GM11168 (cell line): ENCODE measurements at regions not wholly inside any gene's neighbourhood (a gene's known extent, or its start where the extent isn't known, plus 50 kb on each side); places are given as distances from the start of the nearest gene placed in this dataset.

Experiments used
- in situ Hi-C: fragments of 300-500 bp; cut with MboI; formaldehyde crosslinking; loops from one replicate; pipeline ENCODE4 v1.12.0; 2022; ENCODE audit warnings: low sequenced_read_pairs; ENCODE audit not compliant: unreplicated experiment

DNA sequence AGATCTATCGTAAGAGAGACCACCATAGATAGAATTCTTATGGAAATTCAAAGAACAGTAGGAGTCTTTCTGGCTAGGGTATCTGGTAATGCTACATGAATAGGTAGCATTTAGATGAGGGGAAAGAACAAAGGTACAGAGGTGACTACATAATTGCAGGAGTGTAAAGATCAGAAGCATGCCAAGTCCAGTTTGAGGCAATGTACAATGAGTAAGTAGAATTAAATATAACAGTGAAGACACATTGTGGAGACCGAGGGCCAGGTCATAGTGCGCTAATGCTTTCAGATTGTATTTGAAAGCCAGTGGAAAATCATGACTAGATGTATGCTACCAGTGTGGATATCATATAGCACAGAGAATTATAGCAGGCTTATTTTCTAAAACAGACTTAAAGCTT lies 1611.6 kb upstream of the LRRTM3 start:
- in situ Hi-C loops = no loop called here

DNA sequence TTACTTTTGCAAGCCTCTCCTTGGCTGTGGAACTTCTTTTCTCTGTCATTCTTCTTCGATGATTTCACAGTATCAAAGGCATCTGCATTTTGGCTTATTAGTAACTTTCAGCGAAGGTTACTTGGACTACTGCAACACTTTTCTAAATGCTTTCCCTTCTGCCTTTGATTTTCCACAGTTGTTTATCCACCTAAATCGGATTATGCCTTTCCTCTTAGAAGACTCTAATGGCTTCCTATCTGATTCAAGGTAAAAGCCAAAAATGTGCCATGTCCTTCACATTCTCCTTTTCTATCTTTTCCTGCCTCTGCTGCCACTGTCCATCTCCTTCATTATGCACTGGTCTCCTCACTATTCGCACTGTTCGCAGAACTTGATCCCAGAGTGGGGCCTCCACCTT lies 1606.3 kb upstream of the LRRTM3 start:
- in situ Hi-C loops = no loop called here

- in situ Hi-C loops = no loop called here
Measured at GRCh38 chr10:65320236-65321026, 1605.4 kb upstream of the LRRTM3 start.

DNA sequence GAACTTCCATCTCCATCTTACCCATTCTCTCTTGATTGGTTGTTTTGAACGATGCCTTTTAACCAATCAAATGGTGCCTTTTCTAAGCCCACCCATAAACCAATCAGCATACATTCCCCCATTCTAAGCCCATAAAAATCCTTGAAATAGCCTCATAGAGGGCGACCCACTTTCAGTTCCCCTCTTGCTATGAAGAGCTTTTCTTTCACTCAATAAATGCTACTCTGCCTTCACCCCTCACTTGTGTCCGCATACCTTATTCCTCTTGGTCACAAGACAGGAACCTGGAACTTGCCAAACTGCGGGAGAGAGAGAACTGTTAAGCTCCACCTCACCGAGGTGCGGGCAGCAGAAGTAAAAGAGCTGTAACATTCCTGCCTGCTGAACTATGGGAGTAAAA lies 1602.0 kb upstream of the LRRTM3 start:
- in situ Hi-C loops = no loop called here

GRCh38 chr10:65325913-65326312 lies 1599.9 kb upstream of the LRRTM3 start:
- in situ Hi-C loops = no loop called here

GRCh38 chr10:65328486-65328885 lies 1597.3 kb upstream of the LRRTM3 start:
- in situ Hi-C loops = no loop called here

- in situ Hi-C loops = no loop called here
Measured at GRCh38 chr10:65335311-65335710, 1590.5 kb upstream of the LRRTM3 start.

DNA sequence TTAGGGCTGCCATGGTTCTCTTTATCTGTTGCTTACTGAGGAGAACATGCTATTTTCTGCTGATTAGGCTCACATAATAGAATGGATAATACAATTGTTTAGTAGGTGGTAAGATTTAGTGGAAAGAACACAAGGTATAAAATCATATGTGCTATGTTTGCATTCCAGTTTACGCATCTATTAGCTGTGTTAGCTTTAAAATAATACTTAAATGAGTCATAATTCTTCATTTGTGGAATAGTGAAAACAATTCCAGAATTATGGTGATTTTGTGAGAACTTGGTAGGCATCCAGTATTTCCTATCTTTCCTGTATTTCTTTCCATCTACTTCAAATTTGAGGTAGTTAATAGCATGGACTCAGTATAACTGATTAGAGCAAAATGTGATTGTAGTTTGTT lies 1585.5 kb upstream of the LRRTM3 start:
- in situ Hi-C loops = no loop called here

DNA sequence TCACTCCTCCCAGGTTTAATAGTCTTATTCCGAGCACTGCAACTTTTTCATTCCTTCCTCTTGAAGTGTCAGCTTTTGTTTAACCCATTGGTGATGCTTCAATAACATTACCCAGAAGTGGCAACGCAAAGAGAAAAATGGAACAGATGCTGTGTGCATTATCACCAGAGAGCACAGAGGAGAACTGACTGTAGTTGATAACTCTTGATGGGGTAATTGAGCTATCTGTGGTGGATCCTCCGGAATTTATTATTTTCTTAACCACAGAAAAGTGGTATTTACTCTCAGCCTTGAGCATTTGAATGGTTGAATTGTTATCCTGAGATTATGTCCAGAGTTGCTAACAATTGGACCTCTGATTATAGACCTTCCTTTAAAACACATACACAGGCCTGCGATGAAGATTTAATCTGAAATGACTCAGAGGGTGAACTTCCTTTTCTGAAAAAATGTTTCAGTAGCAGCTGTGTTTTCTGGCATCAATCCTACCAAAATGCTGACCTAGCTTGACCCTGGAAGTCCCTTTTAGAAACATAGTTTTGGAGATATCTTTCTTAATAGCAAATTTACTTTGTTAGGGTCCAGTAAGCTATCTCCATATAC lies 1584.4 kb upstream of the LRRTM3 start:
- in situ Hi-C loops = no loop called here

DNA sequence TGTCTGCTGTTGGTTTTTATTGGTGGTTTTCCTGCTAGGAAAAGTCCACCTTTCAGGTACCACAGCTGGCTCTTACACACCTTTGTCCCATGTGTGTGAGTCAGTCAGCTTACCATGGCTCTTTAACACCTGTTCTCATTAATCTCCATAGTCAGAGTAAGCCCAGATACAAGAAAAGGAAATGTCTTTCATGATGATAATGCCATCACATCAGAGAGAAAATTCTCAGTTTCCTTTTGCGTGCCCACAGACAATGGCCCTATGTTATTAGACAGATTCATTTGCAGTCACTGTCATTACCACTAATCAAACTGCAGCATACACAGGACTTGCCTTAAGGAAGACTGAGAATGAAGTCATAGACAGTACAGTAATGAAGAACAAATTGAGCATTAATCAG lies 1583.6 kb upstream of the LRRTM3 start:
- in situ Hi-C loops = no loop called here

DNA sequence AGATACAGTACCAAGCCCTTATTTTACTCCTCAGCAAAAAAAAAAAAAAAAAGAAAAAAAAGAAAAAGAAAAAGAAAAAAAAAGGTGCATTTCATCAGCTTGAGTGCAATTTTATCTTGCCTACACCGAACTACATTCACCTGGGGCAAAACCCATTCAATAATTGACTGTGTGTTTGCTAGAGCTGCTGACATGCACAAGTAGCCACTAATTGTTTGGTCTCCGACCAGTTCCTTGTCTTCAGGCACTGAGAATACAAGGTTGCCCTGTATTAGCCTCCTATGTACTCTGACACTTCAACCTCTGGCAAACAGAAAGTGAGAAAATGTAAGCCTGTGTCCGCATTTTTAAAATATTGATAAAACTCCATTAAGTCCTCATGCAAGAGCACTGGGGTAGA lies 1579.4 kb upstream of the LRRTM3 start:
- in situ Hi-C loops = no loop called here

- in situ Hi-C loops = no loop called here
Measured at GRCh38 chr10:65348637-65349036, 1577.2 kb upstream of the LRRTM3 start.

GRCh38 chr10:65350611-65351010 lies 1575.2 kb upstream of the LRRTM3 start:
- in situ Hi-C loops = no loop called here

- in situ Hi-C loops = no loop called here
Measured at GRCh38 chr10:65355141-65355680, 1570.6 kb upstream of the LRRTM3 start.

- in situ Hi-C loops = no loop called here
Measured at GRCh38 chr10:65358565-65358964, 1567.3 kb upstream of the LRRTM3 start.

- in situ Hi-C loops = no loop called here
Measured at GRCh38 chr10:65360497-65360896, 1565.3 kb upstream of the LRRTM3 start.

- in situ Hi-C loops = no loop called here
Measured at GRCh38 chr10:65365878-65366277, 1560.0 kb upstream of the LRRTM3 start.

GRCh38 chr10:65367706-65368105 lies 1558.1 kb upstream of the LRRTM3 start:
- in situ Hi-C loops = no loop called here

GRCh38 chr10:65375528-65375927 lies 1550.3 kb upstream of the LRRTM3 start:
- in situ Hi-C loops = no loop called here

DNA sequence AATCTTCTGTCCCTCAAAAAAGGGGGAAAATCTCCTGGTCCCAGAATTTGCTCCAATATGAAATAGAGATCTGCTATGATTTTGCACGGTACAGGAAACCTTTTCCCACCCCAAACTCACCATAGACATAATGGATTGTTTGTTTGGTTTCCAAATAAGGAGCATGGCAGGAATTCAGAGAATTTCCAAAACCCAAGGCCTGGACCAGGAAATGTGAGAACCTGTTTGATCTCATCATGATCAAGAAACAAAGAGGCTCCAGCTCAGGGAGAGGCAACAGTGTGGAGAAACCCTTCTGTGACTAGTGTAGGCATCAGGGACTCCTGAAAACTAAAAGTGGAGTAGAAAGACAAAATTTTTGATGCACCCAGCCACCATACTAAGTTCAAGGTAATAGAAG lies 1548.1 kb upstream of the LRRTM3 start:
- in situ Hi-C loops = no loop called here

GRCh38 chr10:65394502-65395297 lies 1531.1 kb upstream of the LRRTM3 start:
- in situ Hi-C loops = no loop called here
